VCaP (cell line): ENCODE measurements at regions not wholly inside any gene's neighbourhood (a gene's known extent, or its start where the extent isn't known, plus 50 kb on each side); places are given as distances from the start of the nearest gene placed in this dataset.

Experiments
- H3K27ac ChIP-seq: fragments of 450-650 bp; 2 replicates; pipeline ENCODE4 v1.5.1; 2017
- TF ChIP-seq, protein P1 (sequence below): fragments of 450-650 bp; conservative IDR thresholded peaks from 2 replicates; pipeline ENCODE4 v1.5.1; 2017; ENCODE audit warnings: mild to moderate bottlenecking, moderate library complexity

- TF ChIP-seq, protein P1, sequence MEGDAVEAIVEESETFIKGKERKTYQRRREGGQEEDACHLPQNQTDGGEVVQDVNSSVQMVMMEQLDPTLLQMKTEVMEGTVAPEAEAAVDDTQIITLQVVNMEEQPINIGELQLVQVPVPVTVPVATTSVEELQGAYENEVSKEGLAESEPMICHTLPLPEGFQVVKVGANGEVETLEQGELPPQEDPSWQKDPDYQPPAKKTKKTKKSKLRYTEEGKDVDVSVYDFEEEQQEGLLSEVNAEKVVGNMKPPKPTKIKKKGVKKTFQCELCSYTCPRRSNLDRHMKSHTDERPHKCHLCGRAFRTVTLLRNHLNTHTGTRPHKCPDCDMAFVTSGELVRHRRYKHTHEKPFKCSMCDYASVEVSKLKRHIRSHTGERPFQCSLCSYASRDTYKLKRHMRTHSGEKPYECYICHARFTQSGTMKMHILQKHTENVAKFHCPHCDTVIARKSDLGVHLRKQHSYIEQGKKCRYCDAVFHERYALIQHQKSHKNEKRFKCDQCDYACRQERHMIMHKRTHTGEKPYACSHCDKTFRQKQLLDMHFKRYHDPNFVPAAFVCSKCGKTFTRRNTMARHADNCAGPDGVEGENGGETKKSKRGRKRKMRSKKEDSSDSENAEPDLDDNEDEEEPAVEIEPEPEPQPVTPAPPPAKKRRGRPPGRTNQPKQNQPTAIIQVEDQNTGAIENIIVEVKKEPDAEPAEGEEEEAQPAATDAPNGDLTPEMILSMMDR = no peak
- no peak overlapping the region for H3K27ac ChIP-seq
Observed at GRCh38 chr20:24718277-24718676, 230.8 kb upstream of the CST7 start.

GRCh38 chr20:24718696-24719095 lies 230.4 kb upstream of the CST7 start:
- TF ChIP-seq, protein P1 = no peak
- no peak overlapping the region for H3K27ac ChIP-seq

DNA sequence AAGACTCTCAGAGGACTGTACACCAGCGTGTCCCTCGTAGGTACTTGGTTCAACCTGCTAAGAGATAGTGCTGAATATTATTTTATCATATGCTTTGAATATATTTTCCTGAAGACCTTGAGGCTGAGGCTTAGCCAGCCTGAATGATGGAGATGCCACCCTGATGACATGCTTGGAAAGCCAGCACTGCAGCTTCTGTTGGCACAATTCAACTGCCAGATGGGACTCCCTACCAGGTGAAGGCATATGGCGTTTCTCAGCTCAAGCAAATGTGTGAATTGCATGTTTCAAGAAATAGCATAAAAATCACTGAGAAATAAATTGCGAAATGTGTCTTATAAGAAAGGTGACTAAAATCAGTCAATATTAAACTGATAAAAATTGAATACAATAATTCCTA lies 228.1 kb upstream of the CST7 start:
- TF ChIP-seq, protein P1 = no peak
- no peak overlapping the region for H3K27ac ChIP-seq

- H3K27ac ChIP-seq = no peak overlapping the region
- TF ChIP-seq, protein P1 = no peak
Observed at GRCh38 chr20:24721891-24722568, 227.0 kb upstream of the CST7 start.

DNA sequence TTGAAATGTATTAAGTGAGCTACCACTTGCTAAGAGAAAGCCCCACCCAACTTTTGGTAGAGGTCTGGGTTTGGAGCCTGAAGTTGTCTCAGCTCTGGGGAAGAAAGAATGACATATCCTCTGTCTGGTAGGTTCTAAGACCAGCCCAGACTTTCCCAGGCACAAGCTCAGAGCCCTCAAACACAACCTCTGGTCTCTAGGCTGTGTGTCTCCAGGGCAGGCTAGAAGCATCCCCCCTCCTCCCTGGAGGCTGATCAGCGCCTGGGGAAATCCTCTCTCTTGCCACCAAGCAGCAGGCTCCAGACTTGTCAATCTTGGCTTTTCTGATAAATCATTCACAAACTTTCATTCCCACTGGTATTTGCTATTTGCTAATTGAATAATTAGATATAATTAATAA lies 226.5 kb upstream of the CST7 start:
- TF ChIP-seq, protein P1 = no peak
- H3K27ac ChIP-seq = no peak overlapping the region

DNA sequence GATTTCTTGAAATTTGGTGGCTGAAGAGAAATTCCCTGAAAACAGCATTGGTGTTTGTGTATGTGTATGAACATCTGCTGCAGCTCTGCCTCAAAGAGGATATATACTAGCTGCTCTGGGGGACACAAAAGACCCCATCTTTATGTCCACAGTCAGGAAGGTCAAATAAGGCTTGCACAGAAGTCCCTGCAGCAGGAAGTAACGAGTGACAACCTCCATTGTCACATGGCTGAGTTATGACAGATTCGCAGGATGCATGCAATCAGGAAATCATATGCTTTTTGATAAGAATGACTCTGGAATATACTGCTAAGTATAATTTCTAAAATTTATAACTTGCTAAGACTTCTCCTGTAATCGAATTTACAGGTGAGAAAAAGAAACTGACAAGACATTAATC lies 225.9 kb upstream of the CST7 start:
- no peak overlapping the region for H3K27ac ChIP-seq
- TF ChIP-seq, protein P1 = no peak

- no peak overlapping the region for H3K27ac ChIP-seq
- TF ChIP-seq, protein P1 = no peak
Observed at GRCh38 chr20:24723647-24724352, 225.3 kb upstream of the CST7 start.
